ENCODE measurements at regions not wholly inside any gene's neighbourhood (a gene's known extent, or its start where the extent isn't known, plus 50 kb on each side); places are given as distances from the start of the nearest gene placed in this dataset.

DNA sequence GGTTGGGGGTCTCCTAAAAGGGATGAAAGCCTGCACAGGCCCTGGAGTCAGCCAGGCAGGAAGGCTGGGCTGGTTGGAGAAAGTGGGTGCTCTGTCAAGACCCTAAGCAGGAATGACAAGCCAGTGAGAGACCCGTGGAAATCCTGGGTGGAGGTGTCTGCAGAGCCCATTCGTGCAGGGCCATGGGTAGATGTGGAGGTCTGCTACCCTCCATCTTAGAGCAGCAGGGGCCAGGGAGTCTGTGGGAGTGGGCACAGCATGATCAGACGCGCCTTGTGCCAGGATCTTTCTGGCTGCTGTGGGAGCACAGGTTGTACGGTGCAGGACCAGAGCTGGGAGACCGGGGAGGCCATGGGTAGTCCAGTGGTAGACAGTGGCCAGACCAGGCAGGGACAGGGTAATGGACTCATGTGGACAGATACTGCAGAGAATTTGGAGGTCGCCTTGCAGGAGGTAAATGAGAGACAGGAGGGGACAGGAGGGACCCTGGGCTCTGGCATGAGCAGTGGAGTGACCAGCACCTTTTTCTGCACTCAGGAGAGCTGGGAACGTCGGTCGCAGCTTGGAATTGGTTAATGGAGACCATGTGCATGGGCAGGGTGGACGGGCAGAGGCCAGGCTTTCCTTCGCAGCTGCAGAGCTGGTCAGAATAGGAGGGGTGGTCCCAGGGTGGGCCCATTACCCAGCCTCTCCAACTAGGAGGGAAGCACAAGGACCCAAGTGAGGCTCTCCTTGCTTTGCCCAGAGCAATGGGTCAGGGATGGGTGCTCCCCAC is 203.5 kb upstream of the PMEPA1 start:
- Histone ChIP-seq H3K79me2 (ENCODE audit: control insufficient read depth, insufficient read depth, low read length, poor library complexity) (no peaks in the 10 kb centered on the region), H3K18ac (ENCODE audit: low read length) (no peak overlapping the region), H2AK5ac (ENCODE audit: low read length) (no peak overlapping the region), H3K27me3 (ENCODE audit: insufficient read depth, low read length) (no peaks in the 10 kb centered on the region), H3K27ac (ENCODE audit: low read depth, low read length) (no peak overlapping the region), H3K36me3 (ENCODE audit: control insufficient read depth in 1 of 2, insufficient read depth in 2 of 2, low read length in 2 of 2) (no peaks in the 10 kb centered on the region), H3K79me1 (ENCODE audit: low read length) (no peaks in the 10 kb centered on the region), H3K23ac (ENCODE audit: low read length) (no peak overlapping the region), H4K8ac (ENCODE audit: low read depth, low read length) (no peak overlapping the region), H4K91ac (ENCODE audit: low read depth, low read length) (no peak overlapping the region), H2BK12ac (ENCODE audit: low read length) (no peak overlapping the region), H3K9me3 (ENCODE audit: insufficient read depth, low read depth, low read length) (no peaks in the 10 kb centered on the region), H2BK5ac (ENCODE audit: low read depth, low read length, poor library complexity) (no peak overlapping the region), H3K4me1 (ENCODE audit: control insufficient read depth in 1 of 2, insufficient read depth in 2 of 2, low read length in 2 of 2) (no peaks in the 10 kb centered on the region), H3K14ac (ENCODE audit: low read length) (no peak overlapping the region), H3K4me2 (ENCODE audit: low read length) (no peak overlapping the region), H3K9ac (ENCODE audit: low read length) (no peak overlapping the region), H4K12ac (ENCODE audit: low read depth, low read length) (no peak overlapping the region), H2AFZ (ENCODE audit: insufficient read depth, low read length, poor library complexity) (no peak overlapping the region), H2BK120ac (ENCODE audit: insufficient read depth, low read length, poor library complexity) (no peak overlapping the region), H3K4me3 (ENCODE audit: low read depth, low read length) (no peak overlapping the region), H3K4ac (ENCODE audit: low read depth, low read length) (no peak overlapping the region)
- DNase-seq, result no peak
- no CpG with 5 or more reads among the region's 12 CpGs for WGBS (ENCODE audit: extremely low coverage, insufficient coverage, insufficient read length)

DNA sequence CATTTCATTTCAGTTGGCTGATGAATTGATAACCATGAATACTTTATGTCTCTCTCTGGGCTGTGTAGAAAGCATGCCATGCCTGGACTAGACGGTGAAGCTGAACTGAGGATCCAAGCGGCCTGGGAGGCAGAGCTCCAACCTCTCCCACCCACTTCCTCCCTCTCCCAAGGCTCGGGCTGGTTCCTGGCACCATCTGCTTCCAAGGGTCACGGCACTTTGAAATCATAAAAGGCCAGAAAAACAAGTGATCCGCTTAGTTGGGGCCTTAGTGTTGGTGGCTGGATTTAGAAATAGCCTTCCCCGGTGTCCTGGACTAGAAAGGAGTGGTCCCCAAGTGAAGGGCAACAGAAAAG is 202.4 kb upstream of the PMEPA1 start:
- no peak for DNase-seq
- no peak overlapping the region for H3K23ac ChIP-seq (ENCODE audit: low read length)
- no peak overlapping the region for H3K4ac ChIP-seq (ENCODE audit: low read depth, low read length)
- no peaks in the 10 kb centered on the region for H3K9me3 ChIP-seq (ENCODE audit: insufficient read depth, low read depth, low read length)
- H3K27me3 ChIP-seq (ENCODE audit: insufficient read depth, low read length), result no peaks in the 10 kb centered on the region
- H3K14ac ChIP-seq (ENCODE audit: low read length), result no peak overlapping the region
- H2AFZ ChIP-seq (ENCODE audit: insufficient read depth, low read length, poor library complexity), result no peak overlapping the region
- no peaks in the 10 kb centered on the region for H3K79me1 ChIP-seq (ENCODE audit: low read length)
- no CpG with 5 or more reads among the region's 6 CpGs for WGBS (ENCODE audit: extremely low coverage, insufficient coverage, insufficient read length)
- no peaks in the 10 kb centered on the region for H3K36me3 ChIP-seq (ENCODE audit: control insufficient read depth in 1 of 2, insufficient read depth in 2 of 2, low read length in 2 of 2)
- H4K91ac ChIP-seq (ENCODE audit: low read depth, low read length), result no peak overlapping the region
- no peak overlapping the region for H3K18ac ChIP-seq (ENCODE audit: low read length)
- H3K27ac ChIP-seq (ENCODE audit: low read depth, low read length), result no peak overlapping the region
- H3K79me2 ChIP-seq (ENCODE audit: control insufficient read depth, insufficient read depth, low read length, poor library complexity), result no peaks in the 10 kb centered on the region
- no peak overlapping the region for H4K12ac ChIP-seq (ENCODE audit: low read depth, low read length)
- no peak overlapping the region for H3K4me3 ChIP-seq (ENCODE audit: low read depth, low read length)
- H2BK5ac ChIP-seq (ENCODE audit: low read depth, low read length, poor library complexity), result no peak overlapping the region
- no peak overlapping the region for H4K8ac ChIP-seq (ENCODE audit: low read depth, low read length)
- no peak overlapping the region for H2BK12ac ChIP-seq (ENCODE audit: low read length)
- no peaks in the 10 kb centered on the region for H3K4me1 ChIP-seq (ENCODE audit: control insufficient read depth in 1 of 2, insufficient read depth in 2 of 2, low read length in 2 of 2)
- no peak overlapping the region for H2AK5ac ChIP-seq (ENCODE audit: low read length)
- H2BK120ac ChIP-seq (ENCODE audit: insufficient read depth, low read length, poor library complexity), result no peak overlapping the region
- no peak overlapping the region for H3K9ac ChIP-seq (ENCODE audit: low read length)
- no peak overlapping the region for H3K4me2 ChIP-seq (ENCODE audit: low read length)

DNA sequence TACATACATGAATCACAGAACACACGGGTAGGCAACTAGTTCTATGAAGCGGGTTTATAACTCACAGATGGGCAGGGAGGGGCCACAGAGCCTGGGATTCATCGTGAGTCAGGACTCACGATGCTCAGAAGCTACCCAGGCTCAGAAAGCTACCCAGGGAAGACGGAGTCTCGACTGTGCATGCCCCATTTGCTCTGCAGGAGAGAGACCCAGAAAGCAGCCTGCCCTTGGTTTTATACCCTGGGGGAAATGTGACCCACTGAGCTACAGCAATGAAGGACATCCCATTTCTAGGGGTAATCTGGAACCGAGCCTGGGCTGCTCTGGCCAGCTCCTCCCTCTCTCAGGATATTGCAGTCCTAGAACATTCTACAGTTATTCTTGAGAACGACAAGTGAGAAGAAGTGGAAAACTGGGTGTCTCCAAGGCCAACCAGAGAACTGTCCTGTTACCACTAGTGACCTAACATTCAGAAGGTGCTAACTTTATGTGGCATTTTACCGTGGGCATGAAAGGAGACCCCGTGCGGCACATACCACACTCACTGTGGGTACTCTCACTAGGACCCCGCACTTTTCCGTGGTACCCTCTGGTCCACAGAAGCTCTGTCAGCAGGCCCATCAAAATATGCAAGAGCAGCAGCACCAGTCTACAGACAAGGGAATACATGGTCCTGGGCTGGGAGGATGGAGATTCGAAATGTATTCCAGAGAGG is 201.9 kb upstream of the PMEPA1 start:
- Histone ChIP-seq H3K9ac (ENCODE audit: low read length) (no peak overlapping the region), H2BK12ac (ENCODE audit: low read length) (no peak overlapping the region), H4K8ac (ENCODE audit: low read depth, low read length) (no peak overlapping the region), H3K27ac (ENCODE audit: low read depth, low read length) (no peak overlapping the region), H3K36me3 (ENCODE audit: control insufficient read depth in 1 of 2, insufficient read depth in 2 of 2, low read length in 2 of 2) (no peaks in the 10 kb centered on the region), H4K12ac (ENCODE audit: low read depth, low read length) (no peak overlapping the region), H3K14ac (ENCODE audit: low read length) (no peak overlapping the region), H3K18ac (ENCODE audit: low read length) (no peak overlapping the region), H2BK120ac (ENCODE audit: insufficient read depth, low read length, poor library complexity) (no peak overlapping the region), H3K4me1 (ENCODE audit: control insufficient read depth in 1 of 2, insufficient read depth in 2 of 2, low read length in 2 of 2) (no peaks in the 10 kb centered on the region), H3K23ac (ENCODE audit: low read length) (no peak overlapping the region), H2BK5ac (ENCODE audit: low read depth, low read length, poor library complexity) (no peak overlapping the region), H3K9me3 (ENCODE audit: insufficient read depth, low read depth, low read length) (no peaks in the 10 kb centered on the region), H3K79me1 (ENCODE audit: low read length) (no peaks in the 10 kb centered on the region), H4K91ac (ENCODE audit: low read depth, low read length) (no peak overlapping the region), H3K4me2 (ENCODE audit: low read length) (no peak overlapping the region), H3K79me2 (ENCODE audit: control insufficient read depth, insufficient read depth, low read length, poor library complexity) (no peaks in the 10 kb centered on the region), H2AFZ (ENCODE audit: insufficient read depth, low read length, poor library complexity) (no peak overlapping the region), H2AK5ac (ENCODE audit: low read length) (no peak overlapping the region), H3K27me3 (ENCODE audit: insufficient read depth, low read length) (no peaks in the 10 kb centered on the region), H3K4ac (ENCODE audit: low read depth, low read length) (no peak overlapping the region), H3K4me3 (ENCODE audit: low read depth, low read length) (no peak overlapping the region)
- no CpG with 5 or more reads among the region's 14 CpGs for WGBS (ENCODE audit: extremely low coverage, insufficient coverage, insufficient read length)
- no peak for DNase-seq

DNA sequence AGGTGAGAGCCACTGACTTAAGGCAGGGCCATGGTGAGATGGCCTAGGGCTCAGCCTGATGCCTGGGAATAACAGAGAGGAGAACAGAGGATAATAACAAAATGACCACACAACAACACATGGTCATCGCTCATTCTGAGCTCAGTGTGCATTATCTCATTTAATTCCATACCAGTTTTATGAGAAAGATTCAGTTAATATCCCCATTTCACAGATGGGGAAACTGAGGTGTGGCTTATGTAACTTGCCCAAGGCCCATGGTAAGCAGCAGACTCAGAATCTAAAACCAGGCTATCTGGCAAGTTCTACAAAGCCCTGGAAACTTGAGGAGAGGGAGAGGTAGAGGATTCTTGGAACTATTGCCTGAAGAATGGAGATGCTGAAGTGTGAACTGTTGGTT is 200.9 kb upstream of the PMEPA1 start:
- no peak overlapping the region for H4K8ac ChIP-seq (ENCODE audit: low read depth, low read length)
- H2BK12ac ChIP-seq (ENCODE audit: low read length), result no peak overlapping the region
- no peak overlapping the region for H2BK5ac ChIP-seq (ENCODE audit: low read depth, low read length, poor library complexity)
- no peaks in the 10 kb centered on the region for H3K79me1 ChIP-seq (ENCODE audit: low read length)
- WGBS (ENCODE audit: extremely low coverage, insufficient coverage, insufficient read length), result no CpG with 5 or more reads among the region's 1 CpG
- H3K36me3 ChIP-seq (ENCODE audit: control insufficient read depth in 1 of 2, insufficient read depth in 2 of 2, low read length in 2 of 2), result no peaks in the 10 kb centered on the region
- no peak overlapping the region for H2AFZ ChIP-seq (ENCODE audit: insufficient read depth, low read length, poor library complexity)
- no peak overlapping the region for H3K27ac ChIP-seq (ENCODE audit: low read depth, low read length)
- no peak for DNase-seq
- H3K4me3 ChIP-seq (ENCODE audit: low read depth, low read length), result no peak overlapping the region
- no peak overlapping the region for H3K23ac ChIP-seq (ENCODE audit: low read length)
- no peaks in the 10 kb centered on the region for H3K9me3 ChIP-seq (ENCODE audit: insufficient read depth, low read depth, low read length)
- no peak overlapping the region for H3K9ac ChIP-seq (ENCODE audit: low read length)
- H3K14ac ChIP-seq (ENCODE audit: low read length), result no peak overlapping the region
- H3K18ac ChIP-seq (ENCODE audit: low read length), result no peak overlapping the region
- no peaks in the 10 kb centered on the region for H3K4me1 ChIP-seq (ENCODE audit: control insufficient read depth in 1 of 2, insufficient read depth in 2 of 2, low read length in 2 of 2)
- no peak overlapping the region for H3K4ac ChIP-seq (ENCODE audit: low read depth, low read length)
- no peaks in the 10 kb centered on the region for H3K27me3 ChIP-seq (ENCODE audit: insufficient read depth, low read length)
- H4K91ac ChIP-seq (ENCODE audit: low read depth, low read length), result no peak overlapping the region
- H3K79me2 ChIP-seq (ENCODE audit: control insufficient read depth, insufficient read depth, low read length, poor library complexity), result no peaks in the 10 kb centered on the region
- no peak overlapping the region for H2BK120ac ChIP-seq (ENCODE audit: insufficient read depth, low read length, poor library complexity)
- no peak overlapping the region for H2AK5ac ChIP-seq (ENCODE audit: low read length)
- H4K12ac ChIP-seq (ENCODE audit: low read depth, low read length), result no peak overlapping the region
- H3K4me2 ChIP-seq (ENCODE audit: low read length), result no peak overlapping the region
